Endothelial cell of umbilical vein (primary cell): ENCODE measurements at regions not wholly inside any gene's neighbourhood (a gene's known extent, or its start where the extent isn't known, plus 50 kb on each side); places are given as distances from the start of the nearest gene placed in this dataset.

ENCODE experiments used
- BruUV-seq: library from RNA; stranded (reverse); fragments of 400-500 nt; replicated peaks from 2 replicates; lab custom pipeline; 2021; lab: Mats Ljungman, UMichigan
- CTCF ChIA-PET: fragments of 300-600, 350-600 bp; sonication (Branson Sonifier 250); formaldehyde crosslinking; loops from one replicate; lab custom pipeline; 2021; ENCODE audit warnings: antibody characterized with exemption, inconsistent platforms; lab: Charles Lee
- POLR2A ChIA-PET: fragments of 300-600, 350-600 bp; sonication (Branson Sonifier 250); formaldehyde crosslinking; loops from one replicate; lab custom pipeline; 2021; ENCODE audit warnings: antibody characterized with exemption, inconsistent platforms; lab: Charles Lee
- DNase-seq: peaks from one replicate; pipeline ENCODE4 v3.0.0-alpha.2; 2011; ENCODE audit warnings: low read depth, low spot score
- FAIRE-seq: peaks from 2 replicates; lab custom pipeline; 2011; peaks lifted over from hg19 to GRCh38; lab: Jason Lieb, UNC
- H2AFZ ChIP-seq: 2 replicates; pipeline ENCODE4 v1.6.0; 2012; ENCODE audit warnings: low read depth, low read length, control low read depth, inconsistent platforms
- H3K27ac ChIP-seq: 2 replicates; pipeline ENCODE4 v1.5.1; 2011; ENCODE audit warnings: low read depth, mild to moderate bottlenecking, control low read depth, low read length, moderate library complexity; ENCODE audit not compliant: insufficient read depth
- H3K27me3 ChIP-seq, 2 experiments: 2 replicates each; pipeline versions ENCODE4 v1.6.0 to v1.6.1; 2011; ENCODE audit warnings: low read length in 2 of 2, mixed read lengths in 1 of 2; ENCODE audit not compliant: control insufficient read depth in 2 of 2, insufficient read depth in 2 of 2
- H3K36me3 ChIP-seq, 2 experiments: 2 replicates in 1 of 2; 3 replicates in 1 of 2; pipeline ENCODE4 v1.5.1; 2011; ENCODE audit warnings: low read length in 2 of 2, mild to moderate bottlenecking in 1 of 2, moderate library complexity in 1 of 2; ENCODE audit not compliant: control insufficient read depth in 2 of 2, insufficient read depth in 2 of 2; ENCODE audit errors: extremely low read depth in 1 of 2
- H3K4me1 ChIP-seq: 3 replicates; pipeline ENCODE4 v1.5.1; 2011; ENCODE audit warnings: mild to moderate bottlenecking, low read length; ENCODE audit not compliant: control insufficient read depth, insufficient read depth; ENCODE audit errors: extremely low read depth
- H3K4me2 ChIP-seq: 2 replicates; pipeline ENCODE4 v1.6.1; 2011; ENCODE audit warnings: low read length, control low read depth, mixed read lengths; ENCODE audit not compliant: insufficient read depth
- H3K4me3 ChIP-seq, 3 experiments: fragments of 200-600 bp in 1 of 3; sonication (generic), shearing (Covaris generic) in 1 of 3; replicated peaks in 1 of 3; 2 replicates each; pipeline ENCODE4 v1.5.1; 2011 to 2016; ENCODE audit warnings: control low read depth in 3 of 3, low read length in 3 of 3, mild to moderate bottlenecking in 2 of 3, inconsistent platforms in 1 of 3, low read depth in 1 of 3, moderate library complexity in 1 of 3; ENCODE audit not compliant: insufficient read depth in 1 of 3
- H3K79me2 ChIP-seq: 2 replicates; pipeline ENCODE4 v1.6.0; 2012; ENCODE audit warnings: low read length, inconsistent platforms; ENCODE audit not compliant: control insufficient read depth, insufficient read depth
- H3K9ac ChIP-seq: replicated peaks from 2 replicates; pipeline ENCODE3; 2011; ENCODE audit warnings: low read length, control low read depth; ENCODE audit not compliant: insufficient read depth; ENCODE audit errors: extremely low read depth
- H3K9me1 ChIP-seq: replicated peaks from 3 replicates; pipeline ENCODE4 v1.6.0; 2011; ENCODE audit warnings: mild to moderate bottlenecking, low read length; ENCODE audit not compliant: control insufficient read depth, insufficient read depth; ENCODE audit errors: extremely low read depth
- H3K9me3 ChIP-seq: replicated peaks from 2 replicates; pipeline ENCODE4 v1.5.1; 2012; ENCODE audit warnings: low read length, inconsistent platforms; ENCODE audit not compliant: control insufficient read depth, insufficient read depth
- H4K20me1 ChIP-seq: replicated peaks from 2 replicates; pipeline ENCODE3; 2011; ENCODE audit warnings: mild to moderate bottlenecking, low read length; ENCODE audit not compliant: control insufficient read depth, insufficient read depth; ENCODE audit errors: extremely low read depth
- EZH2 ChIP-seq: IDR thresholded peaks from 2 replicates; pipeline ENCODE4 v1.6.1; 2012; ENCODE audit warnings: borderline replicate concordance, low read depth, mild to moderate bottlenecking, moderate library complexity, low read length, inconsistent platforms; ENCODE audit not compliant: severe bottlenecking
- FOS ChIP-seq: IDR thresholded peaks from 2 replicates; pipeline ENCODE4 v1.6.1; 2011; ENCODE audit warnings: mild to moderate bottlenecking, low read length, moderate library complexity, borderline replicate concordance; ENCODE audit not compliant: insufficient read depth
- GATA2 ChIP-seq: IDR thresholded peaks from 2 replicates; pipeline ENCODE4 v1.7.0; 2011; ENCODE audit warnings: low read depth, mild to moderate bottlenecking, moderate library complexity, mixed read lengths, low read length; ENCODE audit not compliant: insufficient read length, insufficient read depth
- JUN ChIP-seq: IDR thresholded peaks from 2 replicates; pipeline ENCODE4 v1.6.1; 2011; ENCODE audit warnings: borderline replicate concordance, low read depth; ENCODE audit not compliant: insufficient read length, insufficient read depth
- MYC ChIP-seq: IDR thresholded peaks from one replicate; pipeline ENCODE4 v1.6.1; 2011; ENCODE audit warnings: mild to moderate bottlenecking, low read depth, low read length
- POLR2A ChIP-seq: IDR thresholded peaks from 2 replicates; pipeline ENCODE4 v1.6.1; 2012; ENCODE audit warnings: low read depth, mild to moderate bottlenecking, control low read depth, low read length
- POLR2AphosphoS5 ChIP-seq: IDR thresholded peaks from 2 replicates; pipeline ENCODE4 v1.6.1; 2012; ENCODE audit warnings: low read depth, mild to moderate bottlenecking, control low read depth, low read length, moderate library complexity; ENCODE audit not compliant: insufficient read depth
- dilution Hi-C: fragments of 300-500 bp; cut with MboI; formaldehyde crosslinking; loops from one replicate; pipeline ENCODE4 v1.15.0; 2019; ENCODE audit warnings: low sequenced_read_pairs; ENCODE audit not compliant: extremely low pct_ligation_motif_present
- intact Hi-C: fragments of 100-400 bp; cut with micrococcal nuclease; formaldehyde crosslinking; loops from one replicate; pipeline ENCODE4 v1.10.0; 2022
- TF ChIP-seq, protein P1 (sequence below): IDR thresholded peaks from 2 replicates; pipeline ENCODE4 v1.6.1; 2011; ENCODE audit not compliant: insufficient read depth, insufficient read length
- TF ChIP-seq, protein P2 (sequence below), 2 donors: IDR thresholded peaks; 1 replicate in 1 of 2; 2 replicates in 1 of 2; pipeline ENCODE4 v1.5.1; 2011; ENCODE audit warnings: low read length in 2 of 2, mild to moderate bottlenecking in 2 of 2, moderate library complexity in 2 of 2, control low read depth in 1 of 2, inconsistent platforms in 1 of 2, low read depth in 1 of 2; ENCODE audit not compliant: insufficient read depth in 1 of 2; ENCODE audit errors: extremely low read depth in 1 of 2

GRCh38 chr20:56698749-56699148 lies 69.6 kb downstream of the TFAP2C start:
- FAIRE-seq (no peak), DNase-seq (no peak)
- no peaks in the 10 kb centered on the region for H3K9me1 ChIP-seq
- BruUV-seq: no TSS peak
- no peak overlapping the region for H2AFZ ChIP-seq
- H4K20me1 ChIP-seq: no peaks in the 10 kb centered on the region
- H3K27ac ChIP-seq: no peak overlapping the region
- dilution Hi-C loops: no loop called here
- CTCF ChIA-PET: no interaction called here
- no peak overlapping the region for H3K4me2 ChIP-seq
- H3K9ac ChIP-seq: no peak overlapping the region
- TF ChIP-seq POLR2AphosphoS5 (no peak), GATA2 (no peak), POLR2A (no peak), JUN (no peak), MYC (no peak), EZH2 (no peak), FOS (no peak)
- TF ChIP-seq, protein P1, sequence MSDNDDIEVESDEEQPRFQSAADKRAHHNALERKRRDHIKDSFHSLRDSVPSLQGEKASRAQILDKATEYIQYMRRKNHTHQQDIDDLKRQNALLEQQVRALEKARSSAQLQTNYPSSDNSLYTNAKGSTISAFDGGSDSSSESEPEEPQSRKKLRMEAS: no peak
- TF ChIP-seq, protein P2, sequence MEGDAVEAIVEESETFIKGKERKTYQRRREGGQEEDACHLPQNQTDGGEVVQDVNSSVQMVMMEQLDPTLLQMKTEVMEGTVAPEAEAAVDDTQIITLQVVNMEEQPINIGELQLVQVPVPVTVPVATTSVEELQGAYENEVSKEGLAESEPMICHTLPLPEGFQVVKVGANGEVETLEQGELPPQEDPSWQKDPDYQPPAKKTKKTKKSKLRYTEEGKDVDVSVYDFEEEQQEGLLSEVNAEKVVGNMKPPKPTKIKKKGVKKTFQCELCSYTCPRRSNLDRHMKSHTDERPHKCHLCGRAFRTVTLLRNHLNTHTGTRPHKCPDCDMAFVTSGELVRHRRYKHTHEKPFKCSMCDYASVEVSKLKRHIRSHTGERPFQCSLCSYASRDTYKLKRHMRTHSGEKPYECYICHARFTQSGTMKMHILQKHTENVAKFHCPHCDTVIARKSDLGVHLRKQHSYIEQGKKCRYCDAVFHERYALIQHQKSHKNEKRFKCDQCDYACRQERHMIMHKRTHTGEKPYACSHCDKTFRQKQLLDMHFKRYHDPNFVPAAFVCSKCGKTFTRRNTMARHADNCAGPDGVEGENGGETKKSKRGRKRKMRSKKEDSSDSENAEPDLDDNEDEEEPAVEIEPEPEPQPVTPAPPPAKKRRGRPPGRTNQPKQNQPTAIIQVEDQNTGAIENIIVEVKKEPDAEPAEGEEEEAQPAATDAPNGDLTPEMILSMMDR (IDR thresholded peaks at IDR 0.05; ENCODE audit: extremely low read depth in 1 of 2, insufficient read depth in 1 of 2, low read depth in 1 of 2, low read length in 2 of 2): no peak
- no peaks in the 10 kb centered on the region for H3K36me3 ChIP-seq
- POLR2A ChIA-PET: no interaction called here
- no peaks in the 10 kb centered on the region for H3K79me2 ChIP-seq
- H3K4me3 ChIP-seq: no peak overlapping the region
- H3K27me3 ChIP-seq: no peaks in the 10 kb centered on the region
- no peaks in the 10 kb centered on the region for H3K4me1 ChIP-seq
- intact Hi-C loops: no loop called here
- peaks cover 2% of the 10 kb centered on the region for H3K9me3 ChIP-seq
